A549 (cell line): ENCODE measurements at regions not wholly inside any gene's neighbourhood (a gene's known extent, or its start where the extent isn't known, plus 50 kb on each side); places are given as distances from the start of the nearest gene placed in this dataset.

Source experiments
- CHD2 ChIP-seq: fragments of 150-350 bp; IDR thresholded peaks from 2 replicates; pipeline ENCODE4 v1.6.1; 2014; ENCODE audit warnings: low read length; ENCODE audit not compliant: partially characterized antibody
- CTCF ChIP-seq: fragments of >200 bp; sonication (Bioruptor Twin); formaldehyde crosslinking; IDR thresholded peaks from 3 replicates; pipeline ENCODE4 v1.5.1; 2016
- POLR2A ChIP-seq: IDR thresholded peaks from 2 replicates; pipeline ENCODE4 v1.6.1; 2012; ENCODE audit warnings: mild to moderate bottlenecking, low read length

- TF ChIP-seq CTCF (no peak), CHD2 (no peak), POLR2A (no peak)
Observed at GRCh38 chr15:62697636-62698035, 344.9 kb upstream of the TPM1 start.
